ENCODE measurements at regions not wholly inside any gene's neighbourhood (a gene's known extent, or its start where the extent isn't known, plus 50 kb on each side); places are given as distances from the start of the nearest gene placed in this dataset.
"Not testable (repeated sequence)": the region's sequence is repeated elsewhere in the genome, so short reads cannot be mapped to it uniquely, and the experiment has no call there.

DNA sequence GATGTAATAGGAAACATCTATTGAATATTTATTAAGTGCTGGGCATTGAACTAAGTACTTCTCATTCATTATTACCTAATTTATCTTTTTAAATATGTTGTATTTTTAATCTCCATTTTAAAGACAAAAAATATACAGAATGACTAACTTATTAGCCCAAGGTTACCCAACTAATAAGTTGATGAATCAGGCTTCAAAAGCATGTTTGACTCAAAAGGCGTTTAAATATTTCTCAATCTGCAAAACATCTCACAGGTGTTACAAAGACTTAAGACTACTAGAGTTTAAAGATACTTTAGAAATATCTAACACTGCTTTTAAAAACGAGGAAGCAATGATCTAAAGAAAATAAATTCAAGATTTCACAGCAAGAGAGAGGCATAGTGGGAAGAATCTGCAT is 457.4 kb upstream of the DCN start:
- DNase-seq: no peak

DNA sequence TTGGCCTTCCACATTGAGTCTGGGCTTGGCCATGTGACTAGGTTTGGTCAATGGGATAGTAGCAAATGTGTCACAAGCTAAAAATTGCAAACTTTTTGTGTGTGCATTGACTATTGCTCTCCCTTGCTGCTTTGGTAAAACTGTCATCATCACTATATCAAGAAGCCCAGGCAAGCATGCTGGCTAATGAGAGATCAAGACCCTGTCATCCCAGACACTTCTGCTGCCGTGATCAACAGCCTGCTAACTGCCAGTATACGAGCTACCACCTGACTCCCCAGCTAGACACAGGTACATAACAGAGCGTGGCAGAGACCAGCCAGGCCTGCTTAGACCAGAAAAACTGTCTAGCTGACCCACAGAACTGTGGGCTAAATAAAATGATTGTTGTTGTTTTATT is 456.7 kb upstream of the DCN start:
- DNase-seq: no peak

DNA sequence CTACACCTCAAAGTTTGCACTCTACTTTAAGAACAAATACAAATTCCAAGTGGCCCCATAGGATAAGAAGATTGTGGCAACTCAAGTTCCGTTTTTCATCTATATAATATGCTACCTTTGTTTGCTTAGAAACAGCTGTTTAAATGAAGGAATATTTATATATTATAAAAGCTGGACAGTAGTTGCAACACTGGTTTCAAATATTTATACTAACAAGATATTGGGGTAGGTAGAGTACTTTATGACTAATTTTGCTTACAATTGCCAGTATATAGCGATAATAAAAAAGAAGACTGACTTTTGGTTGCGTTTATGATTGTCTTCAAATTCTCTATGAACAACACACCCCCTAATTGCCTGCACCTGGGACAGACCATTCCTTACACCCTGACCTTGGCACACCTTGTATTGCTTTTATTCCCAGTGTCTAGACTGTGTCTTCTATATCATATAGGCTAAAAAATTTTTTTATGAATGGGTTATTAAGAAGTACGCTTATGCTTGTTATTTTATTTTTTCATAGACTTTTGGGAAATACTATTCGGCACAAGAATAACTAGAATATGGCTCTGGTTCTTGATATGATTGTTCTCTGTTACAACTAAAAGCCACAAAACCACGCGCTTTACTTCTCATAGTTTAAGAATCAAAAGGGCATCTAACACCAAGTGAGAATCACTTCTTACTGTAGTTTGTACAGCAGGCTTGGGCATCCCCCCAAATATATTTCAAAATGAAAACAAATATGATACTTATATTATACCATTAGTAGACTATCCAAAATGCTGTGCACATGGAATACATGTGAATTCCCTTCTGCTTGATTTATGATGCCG is 455.4 kb upstream of the DCN start:
- no peak for DNase-seq

DNA sequence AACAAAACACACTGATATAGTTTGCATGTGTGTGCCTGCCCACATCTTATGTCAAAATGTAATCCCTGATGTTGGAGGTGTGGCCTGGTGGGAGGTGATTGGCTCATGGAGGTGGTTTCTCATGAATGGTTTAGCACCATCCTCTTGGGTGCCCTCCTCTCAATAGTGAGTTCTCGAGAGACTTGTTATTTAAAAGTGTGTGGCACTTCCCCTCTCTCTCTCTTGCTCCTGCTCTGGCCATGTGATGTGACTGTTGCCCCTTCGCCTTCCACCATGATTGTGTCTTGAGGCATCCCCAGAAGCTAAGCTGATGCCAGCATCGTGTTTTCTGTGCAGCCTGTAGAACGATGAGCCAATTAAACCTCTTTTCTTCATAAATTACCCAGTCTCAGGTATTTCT is 454.1 kb upstream of the DCN start:
- DNase-seq: no peak

DNA sequence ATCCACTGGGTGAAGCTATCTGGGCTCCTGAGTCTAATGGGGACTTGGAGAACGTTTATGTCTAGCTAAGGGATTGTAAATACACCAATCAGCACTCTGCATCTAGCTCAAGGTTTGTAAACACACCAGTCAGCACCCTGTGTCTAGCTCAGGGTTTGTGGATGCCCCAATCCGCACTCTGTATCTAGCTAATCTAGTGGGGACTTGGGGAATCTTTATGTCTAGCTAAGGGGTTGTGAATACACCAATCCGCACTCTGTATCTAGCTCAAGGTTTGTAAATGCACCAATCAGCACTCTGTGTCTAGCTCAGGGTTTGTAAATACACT is 451.7 kb upstream of the DCN start:
- not testable (repeated sequence) for DNase-seq

DNA sequence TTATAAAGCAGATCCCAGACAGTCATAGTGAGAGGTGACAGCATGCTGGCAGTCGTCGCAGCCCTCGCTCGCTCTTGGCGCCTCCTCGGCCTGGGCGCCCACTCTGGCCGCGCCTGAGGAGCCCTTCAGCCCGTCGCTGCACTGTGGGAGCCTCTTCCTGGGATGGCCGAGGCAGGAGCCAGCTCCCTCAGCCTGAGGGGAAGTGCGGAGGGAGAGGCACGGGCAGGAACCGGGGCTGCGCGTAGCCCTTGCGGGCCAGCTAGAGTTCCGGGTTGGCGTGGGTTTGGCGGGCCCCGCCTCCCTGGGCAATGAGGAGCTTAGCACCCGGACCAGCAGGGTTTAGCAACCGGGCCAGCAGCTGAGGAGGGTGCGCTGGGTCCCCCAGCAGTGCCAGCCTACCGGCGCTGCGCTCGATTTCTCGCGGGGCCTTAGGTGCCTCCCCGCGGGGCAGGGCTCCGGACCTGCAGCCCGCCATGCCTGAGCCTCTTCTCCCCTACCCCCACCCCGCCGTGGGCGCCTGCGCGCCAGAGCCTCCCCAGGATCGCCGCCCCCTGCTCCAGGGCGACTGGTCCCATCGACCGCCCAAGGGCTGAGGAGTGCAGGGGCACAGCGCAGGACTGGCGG is 451.2 kb upstream of the DCN start:
- DNase-seq: no peak

DNA sequence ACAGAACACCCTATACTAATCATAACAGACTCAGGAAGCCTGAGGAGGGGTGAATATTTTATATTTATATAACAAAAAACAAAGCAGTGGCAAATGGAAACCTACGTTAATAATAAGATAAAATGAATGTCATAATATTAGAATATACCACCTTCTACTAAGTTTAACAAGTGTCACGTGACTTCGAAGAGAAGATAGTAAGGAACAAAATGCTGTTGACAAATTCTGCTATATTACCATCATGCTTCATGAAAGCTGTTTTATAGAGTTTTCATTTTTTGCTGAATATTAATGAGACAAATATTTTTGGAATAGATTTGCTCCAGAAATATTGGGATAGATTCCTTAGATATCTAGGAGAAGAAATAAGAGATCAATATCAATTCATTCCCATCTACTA is 450.6 kb upstream of the DCN start:
- no peak for DNase-seq

DNA sequence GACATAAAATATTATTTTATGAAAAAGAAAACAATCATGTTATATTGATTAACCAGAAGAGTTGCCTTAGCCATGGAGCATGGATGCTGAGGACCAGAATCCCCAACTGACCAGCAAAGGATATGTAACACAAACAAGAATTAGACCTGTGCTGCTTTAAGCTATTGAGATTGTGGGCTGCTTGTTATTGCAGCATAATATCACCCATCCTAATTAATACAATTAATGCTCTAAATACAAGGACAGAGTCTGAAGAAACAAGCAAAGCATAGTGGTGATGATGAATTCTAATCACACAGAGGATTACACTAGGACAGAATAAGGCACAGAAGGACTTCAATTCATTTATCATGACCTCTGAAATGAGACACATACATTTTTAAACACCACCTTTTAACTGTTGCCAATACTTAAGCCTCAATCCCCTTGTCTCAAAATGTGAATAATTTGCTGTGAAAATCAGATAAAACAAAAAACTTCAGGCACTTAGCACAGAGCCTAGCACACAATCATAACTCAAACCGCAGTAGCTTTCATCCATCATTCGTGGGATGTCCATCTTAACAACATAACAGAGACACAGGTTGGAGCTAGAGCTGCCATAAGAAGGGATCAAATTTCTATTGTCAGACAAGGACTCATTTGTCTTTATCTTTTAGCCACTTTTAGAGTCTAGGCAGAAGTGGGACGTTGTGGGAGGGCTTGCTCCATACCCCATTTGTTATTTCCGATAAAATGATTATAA is 449.6 kb upstream of the DCN start:
- DNase-seq: no peak

DNA sequence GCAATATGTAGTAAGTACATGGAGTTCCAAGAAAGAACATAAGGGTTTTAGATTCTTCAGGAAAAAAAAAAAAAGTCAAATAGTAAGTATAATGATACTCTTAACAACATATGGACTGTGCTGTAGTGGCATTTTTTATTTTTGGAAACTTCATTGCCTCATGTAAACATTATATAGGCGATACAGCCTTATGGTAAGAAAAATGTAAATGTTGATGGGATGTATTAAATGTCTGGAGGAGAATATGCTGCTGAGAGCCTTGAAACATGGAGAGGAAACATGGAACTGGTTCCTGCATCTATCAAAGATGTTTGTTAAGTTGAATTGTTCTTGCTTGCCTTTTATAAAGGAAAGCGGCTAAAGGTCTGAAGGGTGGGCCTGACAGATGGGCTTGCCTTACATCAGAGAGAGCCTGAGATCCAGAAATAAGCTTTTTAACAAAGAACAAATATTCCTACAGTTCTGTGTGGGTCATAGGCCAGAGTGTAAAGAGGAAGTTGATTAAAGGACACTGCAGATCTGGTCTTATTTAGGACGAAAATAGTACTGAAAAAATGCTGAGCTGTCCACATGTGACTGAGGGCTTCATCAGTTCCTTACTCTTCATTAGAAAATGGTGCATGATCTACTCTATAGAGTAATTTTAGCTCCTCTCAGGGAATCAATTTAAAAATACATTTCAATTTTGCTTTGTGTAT is 448.1 kb upstream of the DCN start:
- no peak for DNase-seq

DNA sequence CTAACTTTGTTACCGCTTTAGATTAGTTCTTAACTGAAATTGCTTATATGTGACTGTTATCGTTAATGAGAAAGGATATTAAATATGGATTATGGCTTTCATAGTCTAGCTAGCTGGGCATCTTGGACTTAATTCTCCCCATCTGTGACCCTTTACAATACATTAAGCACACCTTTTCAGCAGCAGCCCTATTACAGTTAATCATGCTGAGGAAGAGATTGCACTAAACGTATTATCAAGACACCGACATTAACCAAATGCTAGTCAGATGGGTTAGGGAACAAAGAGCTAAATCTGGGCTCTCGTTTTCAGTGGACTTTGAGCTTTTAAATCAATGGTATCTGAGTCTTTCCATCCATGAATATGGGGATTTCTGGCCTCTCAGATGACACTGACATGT is 447.5 kb upstream of the DCN start:
- DNase-seq: no peak

DNA sequence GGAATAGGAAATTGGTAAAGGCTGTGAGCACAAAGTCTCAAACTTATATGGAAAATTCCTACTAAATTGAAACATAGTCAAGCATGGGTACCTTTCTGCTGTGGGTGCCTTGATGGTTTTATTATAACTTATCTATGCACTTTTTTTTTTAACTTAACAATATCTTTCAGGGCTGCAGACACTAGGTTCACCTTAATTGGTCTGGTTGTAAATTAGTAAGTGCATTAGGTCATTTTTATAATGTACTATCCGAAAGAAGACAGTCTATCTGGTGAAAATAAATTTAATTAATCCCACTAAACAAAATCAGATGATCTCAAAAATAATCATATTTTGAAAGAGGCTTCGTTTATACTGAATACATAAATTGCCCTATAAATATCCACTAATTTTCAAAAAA is 446.8 kb upstream of the DCN start:
- no peak for DNase-seq

DNA sequence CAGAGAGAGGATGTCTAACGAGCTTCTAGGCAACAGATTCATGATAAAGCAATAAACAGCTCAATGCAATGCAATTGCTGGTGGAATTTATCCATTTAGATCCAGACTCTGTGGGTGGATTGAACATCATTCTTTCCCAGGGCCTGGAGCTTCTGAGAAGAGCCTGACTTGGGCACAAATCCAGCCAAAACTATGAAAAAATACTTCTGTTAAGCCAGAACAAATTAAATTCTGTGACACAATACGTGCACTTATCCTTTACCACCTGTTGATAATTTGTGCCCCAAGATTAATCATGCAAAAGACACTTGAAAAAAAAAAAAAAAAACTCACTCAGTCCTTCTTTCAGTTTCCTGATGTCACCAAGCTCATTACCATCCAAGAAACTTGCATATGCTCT is 446.0 kb upstream of the DCN start:
- no peak for DNase-seq

DNA sequence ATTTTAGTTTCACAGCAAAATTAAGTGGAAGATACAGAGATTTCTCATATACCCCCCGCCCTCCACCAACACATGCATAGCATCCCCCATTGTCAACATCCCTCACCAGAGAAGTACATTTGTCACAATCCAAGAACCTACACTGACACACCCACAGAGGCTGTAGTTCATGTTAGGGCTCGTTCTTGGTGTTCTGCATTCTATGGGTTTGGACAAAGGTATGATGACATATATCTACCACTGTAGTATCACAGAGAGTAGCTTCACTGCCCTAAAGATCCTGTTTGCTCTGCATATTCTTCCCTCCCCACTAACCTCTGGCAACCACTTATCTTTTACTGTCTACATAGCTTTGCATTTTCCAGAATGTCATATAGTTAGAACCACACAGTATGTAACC is 444.6 kb upstream of the DCN start:
- DNase-seq: no peak

DNA sequence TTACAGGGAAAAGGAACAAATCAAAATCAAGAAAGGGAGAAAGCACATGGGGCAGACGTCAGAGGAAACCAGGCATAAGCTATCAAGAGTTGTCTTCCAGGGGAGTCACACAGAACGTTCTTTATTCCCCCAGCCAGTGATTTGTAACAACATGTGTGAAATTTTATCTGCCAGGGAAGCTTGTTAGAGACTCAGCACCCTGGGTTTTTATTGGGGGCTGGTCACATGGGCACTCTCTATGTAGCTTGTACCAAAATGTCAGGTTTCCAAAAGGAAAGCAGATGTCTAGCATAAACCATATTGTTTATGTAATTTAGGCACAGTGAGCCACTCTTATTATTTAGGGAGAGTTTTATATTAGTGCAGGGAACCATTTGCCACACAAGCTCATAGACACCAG is 440.4 kb upstream of the DCN start:
- DNase-seq: no peak

DNA sequence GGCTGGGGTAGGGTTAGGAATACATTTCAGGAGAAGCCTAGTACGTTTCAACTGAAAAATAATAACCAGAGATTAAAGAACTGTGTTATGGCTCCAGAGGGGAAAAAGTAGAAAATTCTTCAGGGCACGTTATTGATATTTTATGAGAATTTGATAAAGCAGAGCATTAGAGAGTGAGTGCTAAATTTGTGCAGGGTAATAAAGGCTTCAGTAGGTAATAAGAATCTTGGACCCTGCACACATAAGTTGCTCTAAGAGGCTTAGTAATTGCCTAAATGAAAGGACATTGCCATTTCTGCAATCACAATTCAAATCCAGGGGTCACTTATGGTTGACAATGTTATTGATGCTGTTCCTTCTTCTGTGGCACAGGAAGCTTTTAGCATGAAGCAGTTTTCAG is 439.4 kb upstream of the DCN start:
- no peak for DNase-seq

DNA sequence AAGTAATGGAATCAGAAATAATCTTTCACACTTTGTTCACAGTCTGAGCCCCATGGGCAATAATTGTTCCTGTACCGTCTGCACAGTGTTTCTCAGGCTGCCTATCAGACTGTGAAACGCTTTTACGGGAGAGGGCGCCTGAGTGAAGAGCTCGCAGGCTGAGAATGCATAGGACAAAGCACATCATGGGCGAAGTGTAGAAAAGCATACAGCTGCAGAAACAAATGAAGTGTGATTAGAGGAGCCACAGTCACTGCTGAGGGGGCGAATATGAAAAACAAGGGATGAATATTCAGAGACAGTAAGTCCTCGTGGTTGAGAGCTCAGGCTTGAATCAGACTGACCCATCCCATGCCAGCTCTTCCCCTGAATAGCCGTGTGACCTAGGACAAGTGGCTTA is 438.4 kb upstream of the DCN start:
- no peak for DNase-seq

DNA sequence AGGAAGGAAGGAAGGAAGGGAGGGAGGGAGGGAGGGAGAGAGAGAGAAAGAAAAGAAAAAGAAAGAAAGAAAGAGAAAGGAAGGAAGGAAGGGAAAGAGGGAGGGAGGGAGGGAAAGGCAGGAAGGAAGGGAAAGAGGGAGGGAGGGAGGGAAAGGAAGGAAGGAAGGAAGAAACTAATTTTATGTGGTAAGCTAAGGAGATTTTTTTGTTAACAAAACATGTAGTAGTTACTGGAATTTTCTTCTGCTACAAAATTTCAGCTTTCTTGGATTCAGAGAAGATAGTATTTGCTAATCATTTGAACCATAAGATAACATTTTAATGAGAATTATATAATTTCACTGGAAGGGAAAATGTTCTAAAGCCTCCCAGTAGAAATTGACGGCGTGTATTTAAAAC is 437.8 kb upstream of the DCN start:
- no peak for DNase-seq

DNA sequence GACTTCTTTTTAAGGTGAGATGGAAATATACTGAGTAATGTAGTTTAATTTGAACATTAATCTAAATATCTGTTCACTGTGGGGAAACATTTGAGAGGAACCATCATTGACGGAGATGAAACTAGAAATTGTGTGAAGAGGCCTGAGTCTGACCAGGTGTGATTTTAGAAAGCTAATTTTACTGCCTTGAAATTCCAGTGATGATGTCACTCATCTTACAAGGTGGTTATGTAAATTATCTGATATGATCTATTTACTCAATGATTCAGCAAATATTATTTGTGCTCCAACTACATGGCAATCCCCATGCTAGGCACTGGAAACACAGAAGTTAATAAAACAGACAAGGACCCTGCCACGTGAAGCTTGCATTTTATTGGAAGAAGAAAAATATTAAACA is 435.7 kb upstream of the DCN start:
- DNase-seq: no peak

DNA sequence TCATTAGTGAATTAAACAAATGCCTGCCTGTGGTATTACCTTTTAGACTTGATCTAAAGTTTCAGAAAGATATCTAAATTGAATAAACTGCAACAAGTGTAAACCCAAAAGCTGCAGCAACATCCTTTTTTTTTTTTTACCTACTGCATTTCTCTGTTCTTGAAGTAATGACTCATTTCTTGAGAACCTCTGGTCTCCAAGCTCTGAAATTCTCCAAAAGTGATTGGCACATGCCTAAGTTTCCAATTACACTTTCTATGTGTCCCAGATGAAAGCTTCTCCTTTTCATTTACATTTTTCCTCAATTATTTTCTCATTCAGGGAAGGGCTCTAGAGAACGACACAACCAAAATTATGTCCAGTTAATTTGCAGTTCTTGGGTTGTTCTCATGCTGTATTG is 435.2 kb upstream of the DCN start:
- DNase-seq: no peak

DNA sequence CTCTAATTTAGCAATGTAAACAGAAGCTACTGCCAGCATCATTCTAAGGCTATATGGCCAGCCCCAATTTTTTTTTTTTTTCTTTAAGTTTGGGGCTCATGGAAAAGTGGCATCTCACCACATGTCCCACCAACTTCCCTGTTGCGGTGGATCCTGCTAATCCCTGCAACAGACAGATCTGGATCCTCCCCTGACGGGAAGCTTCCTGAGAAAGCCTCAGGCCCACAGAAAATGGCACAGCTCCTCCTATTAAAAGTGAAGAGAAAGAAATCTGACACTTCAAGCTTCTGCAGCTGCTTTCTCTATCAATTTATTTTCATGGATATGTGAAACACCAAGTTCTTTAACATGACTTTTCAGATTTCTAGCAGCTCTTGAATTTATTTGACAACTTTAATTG is 433.8 kb upstream of the DCN start:
- DNase-seq: no peak

DNA sequence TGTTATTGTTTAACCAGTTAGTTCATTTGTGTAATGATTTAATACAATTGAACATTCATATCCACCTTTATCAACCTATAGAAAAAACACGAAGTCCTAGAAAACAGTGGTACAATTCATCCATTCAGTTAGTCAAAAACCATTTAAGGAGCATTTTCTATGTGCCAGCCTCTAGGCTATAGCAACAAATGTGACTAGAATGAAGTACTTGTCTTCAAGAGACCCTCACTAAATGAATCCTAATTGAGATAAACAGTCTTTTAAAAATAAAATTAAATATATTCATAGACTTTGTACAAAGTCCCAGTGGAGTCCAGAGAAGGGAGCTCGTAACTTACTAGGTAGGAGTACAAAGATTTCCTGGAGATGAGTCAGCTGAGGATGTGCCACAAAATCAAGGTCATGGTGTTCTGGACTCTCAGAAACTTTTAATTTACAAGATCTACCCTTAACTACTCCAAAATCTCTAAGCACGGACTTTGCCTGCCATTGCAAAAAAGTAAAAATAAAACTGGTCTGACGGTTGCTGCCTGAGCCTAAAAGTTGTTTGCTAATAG is 430.7 kb upstream of the DCN start:
- DNase-seq: no peak

DNA sequence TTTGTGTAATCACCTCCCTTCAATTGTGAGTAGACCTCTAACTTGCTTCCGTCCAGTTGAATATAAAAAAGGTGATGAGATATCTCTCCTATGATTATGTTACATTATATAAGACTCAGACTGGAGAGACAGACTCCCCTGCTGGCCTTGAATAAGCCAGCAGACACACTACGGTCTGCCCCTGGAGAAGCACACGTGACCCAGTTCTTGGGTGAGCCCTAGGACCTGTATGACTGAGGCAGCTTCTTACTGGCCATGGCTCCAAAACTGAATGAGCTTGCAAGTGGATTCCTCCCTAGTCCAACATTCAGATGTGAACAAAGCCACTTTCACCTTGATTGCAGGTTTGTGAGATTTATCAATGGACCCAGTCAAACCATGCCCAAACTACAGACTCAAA is 427.9 kb upstream of the DCN start:
- no peak for DNase-seq

DNA sequence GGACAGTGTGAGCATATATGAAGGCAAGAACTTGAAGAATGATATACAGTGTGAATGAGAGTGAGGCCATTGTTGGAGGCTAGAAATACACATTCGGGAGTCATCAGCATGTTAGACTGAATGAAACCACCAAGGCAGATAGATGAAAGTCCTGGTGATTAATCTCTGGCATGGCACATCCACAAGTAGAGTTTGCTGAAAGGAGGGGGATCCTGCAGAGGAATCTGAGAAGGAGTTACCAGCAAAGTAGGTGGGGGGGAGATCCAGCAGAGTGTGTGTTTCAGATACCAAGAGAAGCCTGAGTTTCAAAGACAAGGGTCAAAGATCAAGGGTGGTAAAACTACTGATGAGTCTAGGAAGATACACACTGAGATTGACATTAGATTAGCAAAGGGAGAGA is 426.7 kb upstream of the DCN start:
- no peak for DNase-seq

DNA sequence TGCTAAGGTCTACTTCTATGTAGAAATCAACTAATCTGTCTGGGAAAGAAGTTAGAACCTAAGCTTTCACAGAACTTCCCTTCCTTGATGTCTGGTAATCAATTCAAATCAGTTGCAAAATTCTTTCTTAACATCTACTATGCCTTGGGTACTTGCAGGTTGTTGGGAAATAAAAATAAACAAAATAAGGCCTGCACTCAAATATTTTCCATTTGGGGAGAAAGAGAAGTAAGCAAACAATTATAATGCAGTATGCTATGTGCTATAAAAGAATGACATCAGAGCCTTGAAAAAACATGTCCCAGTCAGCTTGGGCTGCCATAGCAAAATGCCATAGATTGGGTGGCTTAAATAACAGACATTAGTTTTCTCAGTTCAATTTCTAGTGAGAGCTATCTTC is 425.9 kb upstream of the DCN start:
- no peak for DNase-seq
